22Rv1 (cell line): ENCODE measurements at regions not wholly inside any gene's neighbourhood (a gene's known extent, or its start where the extent isn't known, plus 50 kb on each side); places are given as distances from the start of the nearest gene placed in this dataset.

Source experiments
- ZFX ChIP-seq: fragments of 450-650 bp; IDR thresholded peaks from 2 replicates; pipeline ENCODE4 v1.6.1; 2017; ENCODE audit warnings: antibody characterized with exemption, borderline replicate concordance
- TF ChIP-seq, protein P1 (sequence below): fragments of 450-650 bp; IDR thresholded peaks from 2 replicates; pipeline ENCODE4 v1.5.1; 2017; ENCODE audit warnings: mild to moderate bottlenecking

DNA sequence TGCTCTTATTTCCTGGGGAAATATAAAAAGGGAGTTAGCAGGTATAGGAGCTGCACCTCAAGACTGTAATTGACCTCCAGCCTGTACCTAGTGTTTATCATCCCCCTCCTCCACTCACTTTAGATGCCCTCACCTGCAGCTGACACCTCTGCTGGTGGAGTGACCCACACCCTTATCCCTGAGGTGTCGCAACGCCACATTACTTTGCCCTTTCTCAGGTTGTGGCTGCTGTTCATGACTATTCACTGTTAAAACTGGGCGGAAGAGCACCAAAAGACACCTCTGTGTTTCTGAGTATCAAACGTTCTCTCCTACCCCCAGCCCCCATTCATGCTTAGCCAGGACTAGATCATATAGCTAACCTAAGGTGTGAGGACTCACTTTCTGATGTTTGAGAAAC lies 101.5 kb upstream of the ADAMTS3 start:
- TF ChIP-seq, protein P1, sequence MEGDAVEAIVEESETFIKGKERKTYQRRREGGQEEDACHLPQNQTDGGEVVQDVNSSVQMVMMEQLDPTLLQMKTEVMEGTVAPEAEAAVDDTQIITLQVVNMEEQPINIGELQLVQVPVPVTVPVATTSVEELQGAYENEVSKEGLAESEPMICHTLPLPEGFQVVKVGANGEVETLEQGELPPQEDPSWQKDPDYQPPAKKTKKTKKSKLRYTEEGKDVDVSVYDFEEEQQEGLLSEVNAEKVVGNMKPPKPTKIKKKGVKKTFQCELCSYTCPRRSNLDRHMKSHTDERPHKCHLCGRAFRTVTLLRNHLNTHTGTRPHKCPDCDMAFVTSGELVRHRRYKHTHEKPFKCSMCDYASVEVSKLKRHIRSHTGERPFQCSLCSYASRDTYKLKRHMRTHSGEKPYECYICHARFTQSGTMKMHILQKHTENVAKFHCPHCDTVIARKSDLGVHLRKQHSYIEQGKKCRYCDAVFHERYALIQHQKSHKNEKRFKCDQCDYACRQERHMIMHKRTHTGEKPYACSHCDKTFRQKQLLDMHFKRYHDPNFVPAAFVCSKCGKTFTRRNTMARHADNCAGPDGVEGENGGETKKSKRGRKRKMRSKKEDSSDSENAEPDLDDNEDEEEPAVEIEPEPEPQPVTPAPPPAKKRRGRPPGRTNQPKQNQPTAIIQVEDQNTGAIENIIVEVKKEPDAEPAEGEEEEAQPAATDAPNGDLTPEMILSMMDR = no peak
- TF ChIP-seq ZFX = no peak
